Gastroesophageal sphincter (tissue), 3 donors: ENCODE measurements at regions not wholly inside any gene's neighbourhood (a gene's known extent, or its start where the extent isn't known, plus 50 kb on each side); places are given as distances from the start of the nearest gene placed in this dataset.

Source experiments
- EP300 ChIP-seq: sonication (generic); formaldehyde crosslinking; IDR thresholded peaks from one replicate; pipeline ENCODE4 v1.6.1; 2017; ENCODE audit warnings: antibody characterized with exemption, mild to moderate bottlenecking
- POLR2A ChIP-seq, 2 donors: fragments of 450-650 bp; IDR thresholded peaks; one replicate each; pipeline ENCODE4 v1.6.1; 2017; ENCODE audit warnings: antibody characterized with exemption in 2 of 2, mild to moderate bottlenecking in 2 of 2, moderate library complexity in 1 of 2
- POLR2AphosphoS5 ChIP-seq: sonication (generic); formaldehyde crosslinking; IDR thresholded peaks from one replicate; pipeline ENCODE4 v1.6.1; 2017; ENCODE audit warnings: antibody characterized with exemption
- TF ChIP-seq, protein P1 (sequence below), 4 experiments: fragments of 200-600 bp in 2 of 4; fragments of 450-650 bp in 2 of 4; sonication (generic) in 1 of 4; IDR thresholded peaks; one replicate each; pipeline ENCODE4 v1.5.1; 2017 to 2019; ENCODE audit warnings: antibody characterized with exemption in 4 of 4, mild to moderate bottlenecking in 2 of 4, moderate library complexity in 2 of 4

DNA sequence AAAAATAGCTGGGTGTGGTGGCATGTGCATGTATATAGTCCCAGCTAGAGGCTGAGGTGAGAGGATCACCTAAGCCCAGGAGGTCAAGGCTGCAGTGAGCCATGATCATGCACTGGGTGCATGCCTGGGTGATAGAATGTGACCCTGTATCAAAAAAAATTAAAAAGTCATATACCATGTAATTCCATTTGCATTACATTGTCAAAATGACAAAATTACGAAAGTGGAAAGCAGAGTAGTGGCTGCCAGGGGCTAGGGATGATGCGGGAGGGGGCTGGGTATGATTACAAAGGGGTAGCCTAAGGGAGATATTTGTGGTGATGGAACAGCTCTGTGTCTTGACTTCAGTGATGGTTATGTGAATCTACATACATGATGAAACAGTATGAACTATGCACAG is 97.8 kb downstream of the KDR start:
- TF ChIP-seq, protein P1, sequence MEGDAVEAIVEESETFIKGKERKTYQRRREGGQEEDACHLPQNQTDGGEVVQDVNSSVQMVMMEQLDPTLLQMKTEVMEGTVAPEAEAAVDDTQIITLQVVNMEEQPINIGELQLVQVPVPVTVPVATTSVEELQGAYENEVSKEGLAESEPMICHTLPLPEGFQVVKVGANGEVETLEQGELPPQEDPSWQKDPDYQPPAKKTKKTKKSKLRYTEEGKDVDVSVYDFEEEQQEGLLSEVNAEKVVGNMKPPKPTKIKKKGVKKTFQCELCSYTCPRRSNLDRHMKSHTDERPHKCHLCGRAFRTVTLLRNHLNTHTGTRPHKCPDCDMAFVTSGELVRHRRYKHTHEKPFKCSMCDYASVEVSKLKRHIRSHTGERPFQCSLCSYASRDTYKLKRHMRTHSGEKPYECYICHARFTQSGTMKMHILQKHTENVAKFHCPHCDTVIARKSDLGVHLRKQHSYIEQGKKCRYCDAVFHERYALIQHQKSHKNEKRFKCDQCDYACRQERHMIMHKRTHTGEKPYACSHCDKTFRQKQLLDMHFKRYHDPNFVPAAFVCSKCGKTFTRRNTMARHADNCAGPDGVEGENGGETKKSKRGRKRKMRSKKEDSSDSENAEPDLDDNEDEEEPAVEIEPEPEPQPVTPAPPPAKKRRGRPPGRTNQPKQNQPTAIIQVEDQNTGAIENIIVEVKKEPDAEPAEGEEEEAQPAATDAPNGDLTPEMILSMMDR (IDR thresholded peaks at IDR 0.05), result no peak
- TF ChIP-seq POLR2AphosphoS5 (no peak), POLR2A (IDR thresholded peaks at IDR 0.05) (no peak), EP300 (no peak)
